Activated CD4-positive, alpha-beta memory T cell treated with anti-CD3 and anti-CD28 coated beads for 36 hours (primary cell): ENCODE measurements at regions not wholly inside any gene's neighbourhood (a gene's known extent, or its start where the extent isn't known, plus 50 kb on each side); places are given as distances from the start of the nearest gene placed in this dataset.

ENCODE experiments used
- CTCF ChIA-PET: fragments of 350-600 bp; sonication (Branson Sonifier 250); formaldehyde crosslinking; loops from one replicate; lab custom pipeline; 2021; ENCODE audit warnings: antibody characterized with exemption, inconsistent platforms; lab: Charles Lee
- POLR2A ChIA-PET: fragments of 350-600 bp; sonication (Branson Sonifier 250); formaldehyde crosslinking; loops from one replicate; lab custom pipeline; 2021; ENCODE audit warnings: antibody characterized with exemption; lab: Charles Lee
- DNase-seq: peaks from one replicate; pipeline ENCODE4 v3.0.0-alpha.2; 2020
- H3K27ac Mint-ChIP-seq: one replicate; pipeline ENCODE4 v1.8.0; 2021; ENCODE audit warnings: mixed read lengths
- H3K27me3 Mint-ChIP-seq: one replicate; pipeline ENCODE4 v1.8.0; 2021; ENCODE audit warnings: mixed read lengths
- H3K36me3 Mint-ChIP-seq: one replicate; pipeline ENCODE4 v1.8.0; 2021; ENCODE audit warnings: mixed read lengths
- H3K4me1 Mint-ChIP-seq: one replicate; pipeline ENCODE4 v1.8.0; 2021; ENCODE audit warnings: low read depth, mixed read lengths
- H3K4me3 Mint-ChIP-seq: one replicate; pipeline ENCODE4 v1.8.0; 2021; ENCODE audit warnings: mild to moderate bottlenecking, mixed read lengths
- H3K9me3 Mint-ChIP-seq: one replicate; pipeline ENCODE4 v1.8.0; 2021; ENCODE audit warnings: mixed read lengths
- intact Hi-C: fragments of 100-400 bp; cut with micrococcal nuclease; formaldehyde crosslinking; loops from one replicate; pipeline ENCODE4 v1.15.1; 2023

GRCh38 chr21:35156293-35157278, 107.5 kb upstream of the RUNX1 start:
- Mint-ChIP-seq H3K4me1 (peaks cover 9% of the 10 kb centered on the region), H3K9me3 (peaks cover 15% of the 10 kb centered on the region), H3K27me3 (no peaks in the 10 kb centered on the region), H3K4me3 (no peak overlapping the region), H3K36me3 (peaks cover 4% of the 10 kb centered on the region), H3K27ac (no peak overlapping the region)
- no peak for DNase-seq
- POLR2A ChIA-PET = no interaction called here
- intact Hi-C loops = no loop called here
- CTCF ChIA-PET = no interaction called here

DNA sequence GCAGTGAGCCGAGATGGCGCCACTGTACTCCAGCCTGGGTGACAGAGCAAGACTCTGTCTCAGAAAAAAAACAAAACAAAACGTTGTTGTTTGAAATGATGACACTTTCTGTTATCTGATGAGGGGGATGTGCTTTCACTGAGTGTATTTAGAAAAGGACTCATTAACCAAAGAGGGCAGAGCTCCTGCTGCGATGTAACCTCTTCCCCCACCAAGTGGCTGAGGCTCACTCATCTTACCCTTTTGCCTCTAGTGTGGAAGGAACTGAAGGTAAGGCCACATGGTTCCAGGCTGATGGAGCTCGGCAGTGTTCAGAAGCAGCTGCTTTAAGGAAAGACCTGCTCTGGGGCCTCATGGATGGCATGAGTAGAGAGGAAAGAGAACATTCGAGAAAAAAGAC, 105.7 kb upstream of the RUNX1 start:
- CTCF ChIA-PET = no interaction called here

GRCh38 chr21:35153671-35154070, 104.6 kb upstream of the RUNX1 start:
- no peak for DNase-seq
- Mint-ChIP-seq H3K4me1 (peaks cover 37% of the 10 kb centered on the region), H3K27ac (no peak overlapping the region), H3K36me3 (peaks cover 9% of the 10 kb centered on the region), H3K4me3 (no peak overlapping the region), H3K9me3 (peaks cover 15% of the 10 kb centered on the region), H3K27me3 (no peaks in the 10 kb centered on the region)
- ChIA-PET POLR2A (no interaction called here), CTCF (no interaction called here)
- intact Hi-C loops = no loop called here

More for the DNA sequence above, 105.7 kb upstream of the RUNX1 start:
- peaks cover 27% of the 10 kb centered on the region for H3K4me1 Mint-ChIP-seq
- H3K27ac Mint-ChIP-seq = no peak overlapping the region
- H3K36me3 Mint-ChIP-seq = peaks cover 9% of the 10 kb centered on the region
- intact Hi-C loops = no loop called here
- H3K9me3 Mint-ChIP-seq = peaks cover 15% of the 10 kb centered on the region
- H3K27me3 Mint-ChIP-seq = no peaks in the 10 kb centered on the region
- no peak for DNase-seq
- POLR2A ChIA-PET = no interaction called here
- no peak overlapping the region for H3K4me3 Mint-ChIP-seq

DNA sequence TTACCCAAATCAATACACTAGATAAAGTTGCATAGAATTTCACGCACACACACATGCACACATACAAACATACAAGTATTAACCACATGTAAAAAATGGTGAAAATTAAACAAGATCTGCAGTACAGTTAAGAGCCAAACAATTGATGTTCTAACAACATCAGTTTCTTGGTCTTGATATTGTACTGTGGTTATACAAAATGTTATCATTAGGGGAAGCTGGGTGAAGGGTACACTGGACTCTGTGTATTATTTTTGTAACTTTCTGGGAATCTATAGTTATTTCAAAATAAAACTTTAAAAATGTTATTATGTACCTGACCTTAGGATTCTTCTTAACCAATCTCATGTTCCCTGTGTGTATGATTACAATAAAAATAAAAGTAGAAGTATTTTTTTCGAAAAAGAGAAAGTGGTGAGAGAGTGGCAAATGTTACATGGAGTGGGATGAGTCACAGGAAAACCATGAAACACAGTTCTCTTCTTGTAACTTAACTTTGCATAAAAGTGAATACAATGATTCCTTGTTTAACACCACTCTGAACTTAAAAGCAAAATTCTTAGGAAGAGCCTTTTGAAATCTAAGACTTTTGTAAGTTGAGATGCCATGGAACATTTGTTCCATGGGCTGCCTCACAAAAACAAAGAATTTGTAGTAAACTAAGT, 101.6 kb upstream of the RUNX1 start:
- CTCF ChIA-PET = no interaction called here
- H3K4me3 Mint-ChIP-seq = peak overlapping the region; percentile 6
- H3K27ac Mint-ChIP-seq = peak overlapping the region; percentile 90

DNA sequence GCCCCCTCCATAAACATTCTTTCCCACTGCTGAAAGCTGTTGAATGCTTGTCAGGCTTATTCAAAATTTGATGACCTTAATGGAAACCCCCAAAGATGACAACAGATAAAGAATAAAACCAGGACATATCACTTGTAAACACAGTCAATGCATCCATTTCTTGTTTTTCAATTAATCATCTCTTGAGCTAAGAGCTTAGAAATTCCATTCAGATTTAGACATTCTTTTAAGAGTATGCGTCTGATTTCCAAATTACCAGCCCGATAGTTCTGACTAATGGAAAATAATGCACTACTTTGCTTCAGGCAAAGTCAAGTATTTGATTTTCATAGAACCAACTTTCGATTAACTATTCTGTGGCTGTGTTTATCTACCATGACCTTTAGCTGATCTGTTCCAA, 100.6 kb upstream of the RUNX1 start:
- POLR2A ChIA-PET = interaction anchor here (0.8 to 2.0 kb wide), 7 partner anchors 10 to 193 kb away, joined by 3 to 10 read pairs (median 3); partner anchors contain the start of gene RUNX1
- H3K9me3 Mint-ChIP-seq = no peaks in the 10 kb centered on the region
- CTCF ChIA-PET = no interaction called here
- no peak overlapping the region for H3K4me3 Mint-ChIP-seq
- DNase-seq = no peak
- peaks cover 58% of the 10 kb centered on the region for H3K4me1 Mint-ChIP-seq
- H3K27ac Mint-ChIP-seq = peak overlapping the region; percentile 90
- intact Hi-C loops = loop anchor here (1.0 to 2.0 kb wide), 6 partner anchors 10 to 193 kb away; partner anchors contain the start of gene RUNX1
- peaks cover 8% of the 10 kb centered on the region for H3K36me3 Mint-ChIP-seq
- H3K27me3 Mint-ChIP-seq = peaks cover 1% of the 10 kb centered on the region

More for the DNA sequence above, 101.6 kb upstream of the RUNX1 start:
- H3K27me3 Mint-ChIP-seq = peaks cover 1% of the 10 kb centered on the region
- no peak for DNase-seq
- POLR2A ChIA-PET = interaction anchor here (1.1 to 2.0 kb wide), 5 partner anchors 11 to 192 kb away, joined by 3 to 10 read pairs (median 6); no protein-coding TSS in a partner anchor
- peaks cover 51% of the 10 kb centered on the region for H3K4me1 Mint-ChIP-seq
- intact Hi-C loops = loop anchor here (1.0 to 2.0 kb wide), 4 partner anchors 28 to 192 kb away; partner anchors contain the start of gene RUNX1
- H3K36me3 Mint-ChIP-seq = peaks cover 8% of the 10 kb centered on the region
- no peaks in the 10 kb centered on the region for H3K9me3 Mint-ChIP-seq

DNA sequence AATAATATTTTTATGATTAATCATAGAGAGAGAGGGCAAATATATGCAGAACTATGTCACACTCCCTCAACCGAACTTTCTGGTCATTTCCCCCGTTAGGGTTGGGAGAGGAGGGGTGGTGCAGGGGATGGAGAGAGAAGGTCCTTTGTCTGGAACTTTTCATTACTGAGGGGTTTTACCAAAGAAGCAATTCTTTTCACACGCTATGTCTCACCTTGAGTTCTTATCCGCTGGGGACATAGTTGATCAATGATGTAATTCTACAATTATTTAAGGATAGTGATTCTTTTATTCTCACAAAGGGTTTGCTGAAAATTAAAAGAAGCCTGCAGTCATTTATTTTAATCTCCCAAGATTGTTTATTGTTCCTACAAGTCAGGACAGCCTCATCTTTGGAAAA, 98.3 kb upstream of the RUNX1 start:
- H3K36me3 Mint-ChIP-seq = peaks cover 8% of the 10 kb centered on the region
- no peak overlapping the region for H3K27ac Mint-ChIP-seq
- no peaks in the 10 kb centered on the region for H3K9me3 Mint-ChIP-seq
- DNase-seq = no peak
- CTCF ChIA-PET = no interaction called here
- H3K4me3 Mint-ChIP-seq = no peak overlapping the region
- H3K27me3 Mint-ChIP-seq = peaks cover 1% of the 10 kb centered on the region
- POLR2A ChIA-PET = no interaction called here
- intact Hi-C loops = no loop called here
- peaks cover 58% of the 10 kb centered on the region for H3K4me1 Mint-ChIP-seq

DNA sequence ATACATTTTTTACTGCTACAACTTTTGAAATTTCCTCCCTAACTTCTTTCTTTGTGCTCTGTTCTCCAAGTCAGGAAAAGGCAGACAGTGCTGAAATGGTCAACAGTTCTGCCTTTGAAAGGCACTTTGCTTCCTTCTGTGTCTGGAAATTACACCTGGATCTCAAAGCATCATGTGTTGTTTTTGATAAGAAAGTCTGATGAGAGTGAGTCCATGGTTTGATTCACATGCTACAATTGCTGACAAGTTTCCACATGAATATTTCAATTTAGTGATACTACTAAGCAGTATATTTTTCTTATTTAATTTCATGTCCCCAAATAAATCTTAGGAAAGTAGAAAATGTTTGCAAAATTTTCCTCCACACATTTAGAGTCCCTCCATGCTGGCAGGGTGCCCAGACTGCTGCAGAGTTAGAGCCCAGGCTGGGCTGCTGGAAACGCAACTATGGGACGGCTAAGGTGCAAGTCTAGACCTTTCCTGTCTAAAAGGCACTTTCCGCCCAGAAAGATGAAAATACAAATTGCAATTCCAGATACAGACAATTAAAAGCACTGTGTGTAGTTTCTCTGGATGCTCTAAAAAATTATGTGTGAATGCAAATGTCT, 96.6 kb upstream of the RUNX1 start:
- intact Hi-C loops = no loop called here
- no peak overlapping the region for H3K27ac Mint-ChIP-seq
- ChIA-PET CTCF (interaction anchor here (0.8 kb wide), 1 partner anchor 25 kb away, joined by 3 read pairs; no protein-coding TSS in a partner anchor), POLR2A (no interaction called here)
- no peak for DNase-seq
- peaks cover 6% of the 10 kb centered on the region for H3K36me3 Mint-ChIP-seq
- no peak overlapping the region for H3K4me3 Mint-ChIP-seq
- H3K27me3 Mint-ChIP-seq = peaks cover 1% of the 10 kb centered on the region
- no peaks in the 10 kb centered on the region for H3K9me3 Mint-ChIP-seq
- peaks cover 44% of the 10 kb centered on the region for H3K4me1 Mint-ChIP-seq

GRCh38 chr21:35144978-35145377, 95.9 kb upstream of the RUNX1 start:
- ChIA-PET CTCF (no interaction called here), POLR2A (interaction anchor here (0.6 kb wide), 1 partner anchor 97 kb away, joined by 3 read pairs; no protein-coding TSS in a partner anchor)
- Mint-ChIP-seq H3K36me3 (peaks cover 3% of the 10 kb centered on the region), H3K9me3 (no peaks in the 10 kb centered on the region), H3K27me3 (peaks cover 1% of the 10 kb centered on the region), H3K4me3 (no peak overlapping the region), H3K4me1 (peaks cover 43% of the 10 kb centered on the region), H3K27ac (peak overlapping the region; percentile 59)
- intact Hi-C loops = no loop called here
- no peak for DNase-seq

DNA sequence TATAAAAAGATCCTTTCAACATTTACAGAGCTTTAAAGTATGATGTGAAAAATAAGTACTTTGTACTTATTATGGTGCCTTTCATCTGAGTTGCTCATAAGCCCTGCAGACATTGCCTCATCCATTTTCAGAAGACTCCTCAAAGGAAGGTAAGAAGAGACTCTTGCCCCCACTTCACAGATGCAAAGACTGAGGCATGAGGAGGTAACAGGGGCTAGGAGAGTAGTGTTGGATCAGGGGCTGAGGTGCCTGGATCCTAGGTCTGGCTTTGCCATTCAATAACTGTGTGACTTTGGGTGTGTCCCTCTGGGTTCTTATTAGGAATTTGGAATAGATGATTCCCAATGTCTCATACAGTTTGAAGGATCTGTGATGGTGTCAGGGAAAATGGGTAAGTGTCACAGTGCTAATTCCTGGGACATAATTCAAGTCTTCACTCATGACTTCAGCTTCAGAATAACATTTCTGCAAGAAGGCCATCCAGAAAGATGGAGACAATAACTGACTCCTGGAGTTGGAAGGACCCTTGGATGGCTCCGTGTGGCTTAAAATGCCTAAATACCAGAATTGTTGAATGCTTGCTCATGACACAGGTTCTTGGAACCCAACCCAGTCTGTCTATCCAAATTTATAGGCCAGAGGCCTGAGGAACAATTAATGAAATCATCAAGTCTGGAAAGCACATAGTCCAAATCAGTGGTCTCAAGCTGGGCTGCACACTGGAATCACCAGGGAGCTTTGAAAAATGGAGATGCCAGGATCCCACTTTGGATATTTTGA, 93.1 kb upstream of the RUNX1 start:
- H3K27ac Mint-ChIP-seq = no peak overlapping the region
- ChIA-PET POLR2A (interaction anchor here (1.2 kb wide), 1 partner anchor 46 kb away, joined by 4 read pairs; no protein-coding TSS in a partner anchor), CTCF (no interaction called here)
- intact Hi-C loops = no loop called here
- no peaks in the 10 kb centered on the region for H3K9me3 Mint-ChIP-seq
- no peaks in the 10 kb centered on the region for H3K36me3 Mint-ChIP-seq
- peaks cover 36% of the 10 kb centered on the region for H3K4me1 Mint-ChIP-seq
- no peaks in the 10 kb centered on the region for H3K27me3 Mint-ChIP-seq
- no peak overlapping the region for H3K4me3 Mint-ChIP-seq
- no peak for DNase-seq

DNA sequence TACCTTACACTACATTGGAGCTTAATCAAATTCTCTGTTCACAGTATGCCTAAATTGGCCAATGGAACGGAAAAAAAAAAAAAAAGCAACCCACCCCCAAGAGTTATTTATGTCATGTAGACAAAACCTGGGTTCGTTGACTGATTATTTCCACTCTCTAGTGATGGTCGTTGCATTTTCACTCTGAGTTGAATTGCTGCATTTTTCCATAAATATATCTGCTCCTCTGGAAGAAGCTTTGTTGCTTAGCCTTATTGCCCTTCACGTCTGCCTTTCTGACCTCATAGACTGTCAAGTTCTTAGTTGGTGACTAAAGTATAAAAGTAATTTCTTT, 90.2 kb upstream of the RUNX1 start:
- CTCF ChIA-PET = interaction anchor here (1.0 to 1.7 kb wide), 5 partner anchors 27 to 261 kb away, joined by 3 to 5 read pairs (median 3); no protein-coding TSS in a partner anchor
- H3K27me3 Mint-ChIP-seq = no peaks in the 10 kb centered on the region
- intact Hi-C loops = loop anchor here (1.0 to 2.0 kb wide), 6 partner anchors 10 to 249 kb away; no protein-coding TSS in a partner anchor

More for the DNA sequence above, 90.2 kb upstream of the RUNX1 start:
- Mint-ChIP-seq H3K36me3 (no peaks in the 10 kb centered on the region), H3K27ac (peak overlapping the region; percentile 90), H3K4me1 (peaks cover 26% of the 10 kb centered on the region), H3K4me3 (peak overlapping the region; percentile 68), H3K9me3 (no peaks in the 10 kb centered on the region)
- DNase-seq = no peak
- POLR2A ChIA-PET = interaction anchor here (0.5 to 2.5 kb wide), 15 partner anchors 10 to 392 kb away, joined by 3 to 17 read pairs (median 4); no protein-coding TSS in a partner anchor
